Kidney (tissue), 13 donors: ENCODE measurements at regions not wholly inside any gene's neighbourhood (a gene's known extent, or its start where the extent isn't known, plus 50 kb on each side); places are given as distances from the start of the nearest gene placed in this dataset.

Experiments
- DNase-seq, 5 donors: peaks; one replicate each; pipeline ENCODE4 v3.0.0-alpha.2; 2013 to 2020
- FAIRE-seq: peaks from 2 replicates; lab custom pipeline; 2012; peaks lifted over from hg19 to GRCh38; lab: Jason Lieb, UNC
- H3K27ac ChIP-seq, 2 donors: one replicate each; pipeline ENCODE4 v1.7.0; 2013; ENCODE audit warnings: low read depth in 2 of 2, low read length in 2 of 2, inconsistent platforms in 1 of 2
- H3K27me3 ChIP-seq: one replicate; pipeline ENCODE4 v1.7.1; 2013; ENCODE audit warnings: low read length, inconsistent platforms; ENCODE audit not compliant: control insufficient read depth, insufficient read depth
- H3K36me3 ChIP-seq, 3 donors: one replicate each; pipeline versions ENCODE4 v1.7.0 to v1.7.1; 2013; ENCODE audit warnings: low read length in 3 of 3, control low read depth in 1 of 3, inconsistent platforms in 1 of 3; ENCODE audit not compliant: insufficient read depth in 3 of 3, control insufficient read depth in 2 of 3
- H3K4me1 ChIP-seq, 3 donors: one replicate each; pipeline versions ENCODE4 v1.7.0 to v1.7.1; 2013; ENCODE audit warnings: low read length in 3 of 3, inconsistent platforms in 1 of 3, low read depth in 1 of 3; ENCODE audit not compliant: control insufficient read depth in 2 of 3, insufficient read depth in 2 of 3
- H3K4me3 ChIP-seq, 3 donors: one replicate each; pipeline versions ENCODE4 v1.7.0 to v1.8.1; 2013; ENCODE audit warnings: low read length in 3 of 3, control low read depth in 1 of 3, inconsistent platforms in 1 of 3
- H3K9ac ChIP-seq, 3 donors: one replicate each; pipeline versions ENCODE4 v1.7.0 to v1.7.1; 2013; ENCODE audit warnings: low read length in 3 of 3, control low read depth in 1 of 3, inconsistent platforms in 1 of 3
- H3K9me3 ChIP-seq, 3 donors: one replicate each; pipeline versions ENCODE4 v1.7.0 to v1.7.1; 2013; ENCODE audit warnings: low read length in 3 of 3, control low read depth in 1 of 3, inconsistent platforms in 1 of 3; ENCODE audit not compliant: control insufficient read depth in 2 of 3, insufficient read depth in 1 of 3
- CTCF ChIP-seq: IDR thresholded peaks from 3 replicates; pipeline ENCODE4 v1.5.1; 2012; ENCODE audit warnings: mild to moderate bottlenecking, moderate library complexity, borderline replicate concordance; ENCODE audit not compliant: insufficient read depth; ENCODE audit errors: extremely low read depth
- intact Hi-C: fragments of 100-400 bp; cut with DNase I; formaldehyde crosslinking; loops from one replicate; pipeline ENCODE4 v1.11.1; 2022
- donor health status: control.
- donor health status: control.
- donor health status: control.
- donor health status: control.
- donor health status: control.
- donor health status: DM: yes; HTN: yes; CAD: no.
- donor health status: Normal renal cell carcinoma (clear cell type).

GRCh38 chr21:28548291-28548690 lies 444.4 kb downstream of the LTN1 start:
- Histone ChIP-seq H3K27ac (no peak overlapping the region), H3K4me3 (no peak overlapping the region), H3K9ac (no peak overlapping the region), H3K36me3 (no peaks in the 10 kb centered on the region), H3K27me3 (no peaks in the 10 kb centered on the region), H3K9me3 (no peaks in the 10 kb centered on the region), H3K4me1 (no peaks in the 10 kb centered on the region)
- DNase-seq (no peak), FAIRE-seq (no peak)
- TF ChIP-seq CTCF, result no peak
- intact Hi-C loops, result no loop called here

- Histone ChIP-seq H3K36me3 (no peaks in the 10 kb centered on the region), H3K4me1 (no peaks in the 10 kb centered on the region), H3K9ac (no peak overlapping the region), H3K27me3 (no peaks in the 10 kb centered on the region), H3K27ac (no peak overlapping the region), H3K4me3 (no peak overlapping the region), H3K9me3 (no peaks in the 10 kb centered on the region)
- intact Hi-C loops, result no loop called here
- TF ChIP-seq CTCF, result no peak
- DNase-seq (no peak), FAIRE-seq (no peak)
These were observed 444.9 kb downstream of the LTN1 start for GRCh38 chr21:28547766-28548165.

- Histone ChIP-seq H3K27me3 (no peaks in the 10 kb centered on the region), H3K4me3 (no peak overlapping the region), H3K9ac (no peak overlapping the region), H3K9me3 (peaks cover 0 to 2% (median 0%) of the 10 kb centered on the region in 3 donors), H3K27ac (no peak overlapping the region), H3K4me1 (no peaks in the 10 kb centered on the region), H3K36me3 (no peaks in the 10 kb centered on the region)
- TF ChIP-seq CTCF, result no peak
- DNase-seq, result no peak
- intact Hi-C loops, result no loop called here
- no peak for FAIRE-seq
These were observed 448.7 kb downstream of the LTN1 start for GRCh38 chr21:28543975-28544374.
